CD4-positive, alpha-beta T cell treated with Interleukin-15 for 4 hours (primary cell): ENCODE measurements at regions not wholly inside any gene's neighbourhood (a gene's known extent, or its start where the extent isn't known, plus 50 kb on each side); places are given as distances from the start of the nearest gene placed in this dataset.
"Not testable (repeated sequence)": the region's sequence is repeated elsewhere in the genome, so short reads cannot be mapped to it uniquely, and the experiment has no call there.

Experiments used
- DNase-seq: peaks from one replicate; pipeline ENCODE4 v3.0.0-alpha.2; 2020; ENCODE audit warnings: low spot score

DNA sequence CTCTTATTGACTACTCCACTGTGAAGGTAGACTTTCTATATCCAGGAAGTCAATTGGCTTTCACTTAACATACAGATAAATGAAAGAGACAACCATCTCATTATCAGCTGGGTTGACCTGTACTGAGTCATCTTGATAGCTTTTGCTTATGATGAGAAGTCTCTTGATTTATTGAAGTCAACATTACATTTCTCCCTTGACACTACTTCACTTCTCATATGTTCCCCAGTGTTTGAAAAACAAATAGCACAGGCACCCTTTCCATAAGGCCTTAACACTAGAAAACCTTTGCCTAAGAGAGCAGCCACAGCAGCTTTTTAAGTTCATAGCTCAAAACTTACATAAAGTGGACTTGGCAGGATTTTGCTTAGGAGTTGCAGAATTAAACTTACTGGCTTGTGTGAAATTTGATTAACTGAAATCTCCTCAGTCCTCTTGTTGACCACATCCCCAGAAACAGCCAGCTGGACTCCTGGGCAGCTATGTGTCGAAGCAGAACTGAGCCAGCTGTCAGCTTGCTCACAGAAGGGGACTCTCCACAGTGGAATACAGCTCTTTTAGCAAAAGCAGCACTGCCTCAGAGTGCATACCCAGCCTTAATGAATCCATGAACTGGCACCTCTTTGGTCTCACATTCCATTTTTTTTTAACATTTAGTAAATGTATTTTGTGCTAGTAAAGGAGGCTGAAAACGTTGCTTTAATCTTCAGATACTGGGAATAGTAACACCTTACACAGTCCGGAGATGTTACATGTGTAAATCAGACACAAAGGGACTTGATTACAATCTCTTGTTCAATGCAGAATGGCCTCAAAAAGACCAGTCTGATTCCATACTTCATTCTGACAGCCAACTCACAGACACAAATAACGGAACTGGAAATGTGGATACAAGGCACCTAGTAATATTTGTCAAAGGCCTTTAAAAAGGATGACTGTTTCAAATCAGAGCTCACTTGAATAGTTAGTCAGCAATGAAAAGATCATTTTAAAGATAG is 1532.7 kb downstream of the HACE1 start:
- DNase-seq = no peak

DNA sequence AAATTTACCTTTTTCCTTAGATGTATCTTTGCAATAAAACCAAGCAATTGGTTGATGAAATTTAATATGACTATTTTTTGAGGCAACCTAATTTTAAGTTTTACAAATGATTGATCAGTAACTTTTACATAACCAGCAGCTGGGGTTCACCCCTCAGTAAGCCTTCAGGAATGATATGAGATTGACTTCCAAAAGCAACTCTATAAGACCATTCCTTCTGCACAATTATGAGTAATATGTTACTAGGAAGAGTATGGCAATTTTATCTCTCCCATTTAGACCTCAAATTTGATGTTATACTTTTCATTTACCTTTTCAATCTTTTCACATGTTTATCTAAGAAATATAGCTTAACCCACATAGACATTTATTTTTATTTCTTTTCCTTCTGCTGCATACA is 1546.3 kb downstream of the HACE1 start:
- no peak for DNase-seq

DNA sequence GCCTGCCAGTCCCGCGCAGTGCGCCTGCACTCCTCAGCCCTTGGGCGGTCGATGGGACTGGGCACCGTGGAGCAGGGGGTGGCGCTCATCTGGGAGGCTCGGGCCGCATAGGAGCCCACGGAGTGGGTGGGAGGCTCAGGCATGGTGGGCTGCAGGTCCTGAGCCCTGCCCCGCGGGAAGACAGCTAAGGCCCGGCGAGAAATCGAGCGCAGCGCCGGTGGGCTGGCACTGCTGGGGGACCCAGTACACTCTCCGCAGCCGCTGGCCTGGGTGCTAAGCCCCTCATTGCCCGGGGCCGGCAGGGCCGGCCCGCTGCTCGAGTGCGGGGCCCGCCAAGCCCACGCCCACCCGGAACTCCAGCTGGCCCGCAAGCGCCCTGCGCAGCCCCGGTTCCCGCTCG is 1565.3 kb downstream of the HACE1 start:
- DNase-seq = not testable (repeated sequence)

- DNase-seq = no peak
Measured at GRCh38 chr6:103284835-103285234, 1574.9 kb downstream of the HACE1 start.

GRCh38 chr6:103280417-103280816 is 1579.3 kb downstream of the HACE1 start:
- no peak for DNase-seq

DNA sequence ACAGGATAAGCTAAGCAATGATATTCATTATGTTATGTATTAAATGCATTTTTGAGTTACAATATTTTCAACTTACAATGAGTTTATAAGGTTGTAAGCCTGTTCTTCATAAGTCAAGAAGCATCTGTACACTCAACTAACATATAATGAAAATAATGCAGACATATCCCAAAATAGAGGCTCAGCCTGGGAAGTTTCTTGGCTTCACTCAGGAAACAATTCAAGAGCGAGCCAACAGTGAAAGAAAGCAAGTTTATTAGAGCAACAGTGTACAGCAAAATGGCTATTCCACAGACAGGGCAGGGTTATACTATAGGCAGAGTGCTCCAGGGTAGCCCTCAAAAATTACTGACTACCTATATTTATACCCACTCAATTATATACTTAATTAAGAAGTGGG is 1581.8 kb downstream of the HACE1 start:
- DNase-seq = no peak

GRCh38 chr6:103273048-103273447 is 1586.7 kb downstream of the HACE1 start:
- no peak for DNase-seq

GRCh38 chr6:103269581-103269980 is 1590.1 kb downstream of the HACE1 start:
- no peak for DNase-seq

GRCh38 chr6:103268335-103268734 is 1591.4 kb downstream of the HACE1 start:
- no peak for DNase-seq

DNA sequence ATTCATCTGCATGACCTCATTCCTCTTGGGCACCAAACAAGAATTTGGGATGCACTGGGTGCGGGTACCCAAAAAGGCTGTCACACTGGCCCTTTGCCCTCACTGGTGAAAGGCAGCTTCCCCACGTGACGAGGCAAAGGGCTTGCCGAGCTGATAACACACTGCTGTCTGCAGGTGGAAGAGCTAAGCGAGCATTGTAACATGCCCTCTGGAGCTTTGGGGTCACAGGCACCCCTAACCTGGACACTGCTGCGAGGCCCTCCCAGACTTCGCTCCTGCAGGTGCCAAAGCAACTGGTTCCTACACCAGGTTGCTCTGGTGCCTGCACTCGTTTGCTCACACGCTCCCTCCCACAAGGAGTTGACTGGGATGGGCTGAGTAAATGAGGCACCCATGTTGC is 1595.7 kb downstream of the HACE1 start:
- DNase-seq = no peak

GRCh38 chr6:103255132-103255531 is 1604.6 kb downstream of the HACE1 start:
- no peak for DNase-seq

GRCh38 chr6:103236923-103237322 is 1622.8 kb downstream of the HACE1 start:
- DNase-seq = no peak

DNA sequence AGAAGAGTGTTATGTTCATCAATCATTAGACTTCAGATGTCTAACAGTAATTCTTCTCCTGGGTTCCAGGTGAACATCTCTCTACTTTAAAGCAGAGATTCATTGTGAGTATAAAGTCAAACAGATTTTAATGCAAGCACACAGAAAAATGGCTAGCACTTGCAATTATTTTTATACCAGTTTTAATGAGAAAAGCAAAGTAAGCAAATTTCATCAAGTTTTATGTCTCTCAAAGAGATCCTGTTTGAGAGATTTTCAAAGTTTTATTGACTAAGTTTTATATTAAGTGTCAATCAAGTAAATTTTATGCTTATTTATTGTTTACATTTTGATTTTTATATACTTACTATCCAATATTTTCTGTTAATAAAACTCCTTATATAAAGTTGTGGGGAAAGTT is 1628.5 kb downstream of the HACE1 start:
- no peak for DNase-seq

DNA sequence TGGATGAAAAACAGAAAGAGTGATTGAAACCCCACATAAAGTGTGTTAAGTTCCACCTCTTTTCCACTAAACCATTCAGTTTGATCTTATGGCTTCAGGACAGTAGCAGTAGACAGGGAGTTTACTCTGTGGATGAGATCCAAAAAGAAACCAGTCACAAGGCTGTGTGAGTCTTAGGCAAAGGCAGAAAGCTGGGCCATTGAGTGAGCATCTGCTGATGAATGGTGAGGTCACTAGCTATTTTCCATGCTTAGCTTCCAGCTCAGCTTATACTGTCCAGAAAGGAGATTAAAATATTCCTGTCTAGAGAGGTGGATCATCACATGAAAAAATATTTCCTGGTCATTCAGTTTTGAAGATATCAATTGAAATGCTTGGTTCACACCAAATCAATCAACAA is 1643.9 kb downstream of the HACE1 start:
- no peak for DNase-seq

DNA sequence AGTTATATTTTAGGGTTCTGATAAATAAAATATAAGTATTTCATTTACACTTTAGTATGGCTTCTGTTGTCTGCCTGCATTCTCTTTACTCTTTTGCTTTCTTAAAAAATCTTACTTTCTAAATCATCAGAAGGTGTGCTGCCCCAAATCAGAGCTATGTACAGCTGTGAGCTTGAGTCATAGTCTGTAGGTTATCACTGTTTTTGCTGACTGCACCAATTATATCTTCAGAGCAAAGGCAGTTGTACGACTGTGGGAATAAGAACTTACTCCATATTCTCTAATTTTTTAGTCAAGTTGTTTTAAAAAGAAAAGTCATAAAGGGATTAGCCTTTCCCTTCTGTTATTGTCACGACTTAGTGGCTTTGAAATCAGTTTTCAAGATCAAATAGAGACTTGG is 1649.0 kb downstream of the HACE1 start:
- no peak for DNase-seq

GRCh38 chr6:103198386-103198785 is 1661.3 kb downstream of the HACE1 start:
- no peak for DNase-seq

DNA sequence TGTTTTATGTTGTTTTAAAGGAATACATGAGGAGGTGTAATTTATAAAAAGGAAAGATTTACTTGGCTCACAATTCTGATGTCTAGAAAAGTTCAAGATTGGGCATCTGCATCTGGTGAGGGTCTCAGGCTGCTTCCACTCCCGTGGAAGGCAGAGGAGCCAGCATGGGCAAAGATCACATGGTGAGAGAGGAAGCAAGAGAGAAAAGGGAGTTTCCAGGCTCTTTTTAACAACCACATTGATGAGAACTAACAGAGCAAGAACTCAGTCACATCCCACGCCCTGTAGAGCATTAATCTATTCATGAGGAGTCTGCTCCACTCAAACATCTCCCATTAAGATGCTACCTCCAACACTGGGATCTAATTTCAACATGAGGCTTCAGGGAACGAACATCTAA is 1666.3 kb downstream of the HACE1 start:
- DNase-seq = no peak

DNA sequence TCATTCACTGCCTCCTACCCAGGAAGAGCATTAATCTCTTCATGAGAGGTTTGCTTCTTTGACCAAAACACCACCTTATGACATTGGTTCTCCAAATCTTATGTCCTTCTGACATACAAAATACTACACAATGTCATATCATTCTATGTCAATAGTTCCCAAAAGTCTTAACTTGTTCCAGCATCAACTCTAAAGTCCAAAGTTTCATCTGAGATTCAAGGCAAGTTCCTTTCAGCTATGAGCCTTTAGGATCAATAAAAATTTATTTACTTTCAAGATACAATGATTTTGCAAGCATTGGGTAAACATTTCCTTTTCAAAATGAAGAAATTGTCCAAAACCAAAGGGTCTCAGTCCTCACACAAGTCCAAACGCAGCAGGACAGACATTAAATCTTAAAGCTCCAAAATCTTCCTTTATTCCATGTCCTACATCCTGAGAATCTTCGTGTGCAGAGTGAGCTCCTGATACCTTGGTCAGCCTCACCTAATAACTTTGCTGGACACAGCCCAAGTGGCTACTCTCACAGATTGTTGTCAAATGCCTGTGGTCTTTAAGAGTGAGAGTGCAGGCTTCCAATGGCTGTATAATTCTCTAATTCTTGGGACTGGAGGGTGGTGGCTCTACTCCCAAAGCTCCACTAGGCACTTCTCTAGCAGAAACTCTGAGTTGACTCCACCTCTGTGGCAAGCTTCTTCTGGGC is 1668.2 kb downstream of the HACE1 start:
- DNase-seq = no peak

- DNase-seq = no peak
Measured at GRCh38 chr6:103184776-103185175, 1674.9 kb downstream of the HACE1 start.

DNA sequence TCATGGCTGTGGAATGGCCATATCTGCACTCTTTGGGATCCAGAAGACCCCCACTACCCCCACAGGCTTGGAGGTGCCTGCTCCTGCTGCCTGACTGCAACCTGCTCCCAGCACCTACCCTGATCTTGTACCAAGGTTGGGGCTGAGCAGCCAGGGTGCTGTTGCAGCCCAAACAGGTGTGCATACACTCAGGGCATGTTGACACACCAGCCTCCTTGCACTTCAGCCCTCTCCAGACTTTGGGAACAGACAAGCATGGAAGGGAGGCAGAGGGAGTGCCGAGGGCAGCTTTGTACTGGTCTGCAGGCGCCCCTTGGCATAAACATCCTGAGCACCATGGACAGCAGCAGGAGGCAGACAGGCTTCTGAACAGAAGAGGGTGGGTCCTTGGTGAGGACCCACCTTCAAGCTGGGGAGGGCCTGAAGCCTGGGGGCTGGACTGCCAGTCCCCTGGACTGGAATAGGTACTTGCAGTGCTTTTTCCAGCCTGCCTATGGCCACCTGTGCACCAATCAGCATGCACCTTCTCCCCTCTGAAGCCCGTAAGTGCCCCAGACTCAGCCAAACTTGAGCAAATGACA is 1675.8 kb downstream of the HACE1 start:
- DNase-seq = no peak

GRCh38 chr6:103178193-103178592 is 1681.5 kb downstream of the HACE1 start:
- DNase-seq = no peak

DNA sequence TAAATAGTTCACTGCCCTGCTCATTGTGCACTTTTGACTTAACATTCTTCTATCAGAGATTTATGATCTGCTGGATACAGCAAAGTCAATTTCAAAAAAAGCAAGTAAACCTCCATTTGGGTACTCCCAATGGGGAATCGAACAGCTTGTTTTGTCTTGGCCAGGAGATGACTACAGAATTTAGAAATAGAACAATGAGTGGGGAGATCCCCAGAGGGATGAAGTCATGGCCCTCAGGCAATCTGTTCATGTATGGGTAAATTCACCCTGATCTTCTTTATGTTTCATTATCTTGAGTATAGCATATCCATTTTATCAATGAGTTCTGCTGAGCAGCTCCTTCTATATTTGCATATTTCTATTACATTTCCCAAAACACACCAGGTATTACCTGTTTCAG is 1681.9 kb downstream of the HACE1 start:
- DNase-seq = no peak

DNA sequence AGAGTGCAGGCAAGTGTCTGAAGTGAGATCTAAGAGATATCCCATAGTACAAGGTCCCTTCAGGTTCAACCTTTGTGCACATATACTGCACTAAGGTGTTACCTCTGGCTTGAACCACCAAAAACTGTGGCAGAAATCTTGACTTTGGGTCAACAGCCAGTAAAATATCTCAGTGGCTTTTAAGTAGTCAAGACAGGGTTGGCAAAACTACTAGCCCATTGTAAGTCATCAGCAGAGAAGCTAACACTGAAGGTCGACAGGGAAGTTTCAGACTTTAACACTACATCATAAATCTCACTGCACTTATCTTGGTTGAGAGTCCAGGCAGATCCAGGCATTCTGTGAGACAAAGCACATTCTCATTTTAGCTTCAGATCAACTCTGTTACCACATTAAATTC is 1684.7 kb downstream of the HACE1 start:
- no peak for DNase-seq
